ENCODE measurements at regions not wholly inside any gene's neighbourhood (a gene's known extent, or its start where the extent isn't known, plus 50 kb on each side); places are given as distances from the start of the nearest gene placed in this dataset.
"Not testable (repeated sequence)": the region's sequence is repeated elsewhere in the genome, so short reads cannot be mapped to it uniquely, and the experiment has no call there.

- no peak for DNase-seq (ENCODE audit: low read depth)
Observed at GRCh38 chr18:1668279-1668678, 763.6 kb downstream of the ADCYAP1 start.

GRCh38 chr18:1671710-1672109 is 767.0 kb downstream of the ADCYAP1 start:
- DNase-seq (ENCODE audit: low read depth) = not testable (repeated sequence)

- no peak for DNase-seq (ENCODE audit: low read depth)
Observed at GRCh38 chr18:1676387-1676786, 771.7 kb downstream of the ADCYAP1 start.

- no peak for DNase-seq (ENCODE audit: low read depth)
Observed at GRCh38 chr18:1680108-1680507, 775.4 kb downstream of the ADCYAP1 start.

GRCh38 chr18:1691863-1692262 is 787.2 kb downstream of the ADCYAP1 start:
- DNase-seq (ENCODE audit: low read depth) = no peak

- DNase-seq (ENCODE audit: low read depth) = no peak
Observed at GRCh38 chr18:1708006-1708405, 803.3 kb downstream of the ADCYAP1 start.

- no peak for DNase-seq (ENCODE audit: low read depth)
Observed at GRCh38 chr18:1710114-1710513, 805.4 kb downstream of the ADCYAP1 start.

GRCh38 chr18:1732143-1732542 is 827.5 kb downstream of the ADCYAP1 start:
- DNase-seq (ENCODE audit: low read depth) = no peak

GRCh38 chr18:1746131-1746530 is 825.2 kb downstream of the METTL4 start:
- no peak for DNase-seq (ENCODE audit: low read depth)

GRCh38 chr18:1751249-1751648 is 820.1 kb downstream of the METTL4 start:
- DNase-seq (ENCODE audit: low read depth) = no peak

GRCh38 chr18:1760901-1761300 is 810.4 kb downstream of the METTL4 start:
- peak; percentile 8 for DNase-seq (ENCODE audit: low read depth)

GRCh38 chr18:1774261-1774660 is 797.0 kb downstream of the METTL4 start:
- no peak for DNase-seq (ENCODE audit: low read depth)

- no peak for DNase-seq (ENCODE audit: low read depth)
Observed at GRCh38 chr18:1777843-1778242, 793.5 kb downstream of the METTL4 start.

GRCh38 chr18:1778496-1779178 is 792.7 kb downstream of the METTL4 start:
- DNase-seq (ENCODE audit: low read depth) = no peak

- DNase-seq (ENCODE audit: low read depth) = no peak
Observed at GRCh38 chr18:1779587-1779986, 791.7 kb downstream of the METTL4 start.

- DNase-seq (ENCODE audit: low read depth) = no peak
Observed at GRCh38 chr18:1784113-1784512, 787.2 kb downstream of the METTL4 start.

- not testable (repeated sequence) for DNase-seq (ENCODE audit: low read depth)
Observed at GRCh38 chr18:1785980-1786379, 785.3 kb downstream of the METTL4 start.

GRCh38 chr18:1796636-1797035 is 774.7 kb downstream of the METTL4 start:
- no peak for DNase-seq (ENCODE audit: low read depth)

- no peak for DNase-seq (ENCODE audit: low read depth)
Observed at GRCh38 chr18:1797235-1797634, 774.1 kb downstream of the METTL4 start.

GRCh38 chr18:1805521-1805920 is 765.8 kb downstream of the METTL4 start:
- DNase-seq (ENCODE audit: low read depth) = no peak

GRCh38 chr18:1806884-1807615 is 764.3 kb downstream of the METTL4 start:
- no peak for DNase-seq (ENCODE audit: low read depth)

- DNase-seq (ENCODE audit: low read depth) = no peak
Observed at GRCh38 chr18:1811282-1811681, 760.0 kb downstream of the METTL4 start.

- no peak for DNase-seq (ENCODE audit: low read depth)
Observed at GRCh38 chr18:1825296-1825695, 746.0 kb downstream of the METTL4 start.

GRCh38 chr18:1840878-1841277 is 730.4 kb downstream of the METTL4 start:
- no peak for DNase-seq (ENCODE audit: low read depth)

Measured in HS-27A (cell line).